ENCODE measurements at regions not wholly inside any gene's neighbourhood (a gene's known extent, or its start where the extent isn't known, plus 50 kb on each side); places are given as distances from the start of the nearest gene placed in this dataset.

- no peak for DNase-seq (ENCODE audit: low spot score)
These were observed 263.3 kb downstream of the ICE1 start for GRCh38 chr5:5685737-5686136.

GRCh38 chr5:5683174-5683573 is 260.7 kb downstream of the ICE1 start:
- no peak for DNase-seq (ENCODE audit: low spot score)

- DNase-seq (ENCODE audit: low spot score): no peak
These were observed 256.4 kb downstream of the ICE1 start for GRCh38 chr5:5678909-5679308.

- no peak for DNase-seq (ENCODE audit: low spot score)
These were observed 255.3 kb downstream of the ICE1 start for GRCh38 chr5:5677738-5678137.

- no peak for DNase-seq (ENCODE audit: low spot score)
These were observed 253.7 kb downstream of the ICE1 start for GRCh38 chr5:5676218-5676617.

- no peak for DNase-seq (ENCODE audit: low spot score)
These were observed 253.0 kb downstream of the ICE1 start for GRCh38 chr5:5675511-5675910.

- DNase-seq (ENCODE audit: low spot score): no peak
These were observed 249.3 kb downstream of the ICE1 start for GRCh38 chr5:5671823-5672222.

GRCh38 chr5:5667136-5667554 is 244.7 kb downstream of the ICE1 start:
- DNase-seq (ENCODE audit: low spot score): no peak

- no peak for DNase-seq (ENCODE audit: low spot score)
These were observed 243.9 kb downstream of the ICE1 start for GRCh38 chr5:5666369-5666768.

GRCh38 chr5:5666076-5666365 is 243.5 kb downstream of the ICE1 start:
- no peak for DNase-seq (ENCODE audit: low spot score)

- DNase-seq (ENCODE audit: low spot score): no peak
These were observed 243.0 kb downstream of the ICE1 start for GRCh38 chr5:5665225-5666075.

GRCh38 chr5:5658889-5659465 is 236.5 kb downstream of the ICE1 start:
- no peak for DNase-seq (ENCODE audit: low spot score)

- no peak for DNase-seq (ENCODE audit: low spot score)
These were observed 235.7 kb downstream of the ICE1 start for GRCh38 chr5:5658226-5658625.

- DNase-seq (ENCODE audit: low spot score): no peak
These were observed 229.7 kb downstream of the ICE1 start for GRCh38 chr5:5652181-5652580.

- no peak for DNase-seq (ENCODE audit: low spot score)
These were observed 228.5 kb downstream of the ICE1 start for GRCh38 chr5:5650949-5651348.

- no peak for DNase-seq (ENCODE audit: low spot score)
These were observed 227.8 kb downstream of the ICE1 start for GRCh38 chr5:5650242-5650641.

GRCh38 chr5:5649641-5650040 is 227.2 kb downstream of the ICE1 start:
- no peak for DNase-seq (ENCODE audit: low spot score)

- DNase-seq (ENCODE audit: low spot score): no peak
These were observed 226.2 kb downstream of the ICE1 start for GRCh38 chr5:5648694-5649093.

GRCh38 chr5:5645891-5646290 is 223.4 kb downstream of the ICE1 start:
- no peak for DNase-seq (ENCODE audit: low spot score)

- no peak for DNase-seq (ENCODE audit: low spot score)
These were observed 222.7 kb downstream of the ICE1 start for GRCh38 chr5:5645198-5645597.

GRCh38 chr5:5644249-5644648 is 221.8 kb downstream of the ICE1 start:
- DNase-seq (ENCODE audit: low spot score): no peak

GRCh38 chr5:5643481-5643880 is 221.0 kb downstream of the ICE1 start:
- no peak for DNase-seq (ENCODE audit: low spot score)

GRCh38 chr5:5638211-5638610 is 215.7 kb downstream of the ICE1 start:
- no peak for DNase-seq (ENCODE audit: low spot score)

- DNase-seq (ENCODE audit: low spot score): no peak
These were observed 214.7 kb downstream of the ICE1 start for GRCh38 chr5:5637173-5637572.

Data from CD4-positive, alpha-beta T cell treated with Interleukin-15 for 4 hours (primary cell).